ENCODE measurements at regions not wholly inside any gene's neighbourhood (a gene's known extent, or its start where the extent isn't known, plus 50 kb on each side); places are given as distances from the start of the nearest gene placed in this dataset.
"Not testable (repeated sequence)": the region's sequence is repeated elsewhere in the genome, so short reads cannot be mapped to it uniquely, and the experiment has no call there.

GRCh38 chrX:82727436-82727835 is 780.7 kb upstream of the POU3F4 start:
- not testable (repeated sequence) for TF ChIP-seq POLR2A, POLR2AphosphoS5 (IDR thresholded peaks at IDR 0.05; ENCODE audit: low read depth, low read length)
